ENCODE measurements at regions not wholly inside any gene's neighbourhood (a gene's known extent, or its start where the extent isn't known, plus 50 kb on each side); places are given as distances from the start of the nearest gene placed in this dataset.

DNA sequence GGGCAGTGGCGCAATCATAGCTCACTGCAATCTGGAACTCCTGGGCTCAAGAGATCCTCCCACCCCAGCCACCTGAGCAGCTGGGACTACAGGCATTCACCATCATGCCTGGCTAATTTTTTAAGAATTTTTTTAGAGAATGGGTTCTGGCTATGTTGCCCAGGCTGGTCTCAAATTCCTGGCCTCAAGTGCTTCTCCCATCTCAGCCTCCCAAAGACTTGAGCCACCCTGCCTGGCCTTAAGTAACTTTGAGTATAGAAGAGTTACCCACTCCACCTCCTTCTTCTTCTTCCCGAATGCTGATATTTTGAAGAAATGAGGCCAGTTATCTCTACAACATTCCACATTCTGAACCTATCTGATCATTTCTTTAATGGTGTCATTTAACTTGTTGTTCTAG is 72.4 kb upstream of the WWC2 start:
- TF ChIP-seq CTCF (IDR thresholded peaks at IDR 0.05 in 2 of 3, conservative IDR thresholded peaks at IDR 0.05 in 1 of 3; ENCODE audit: insufficient read depth in 2 of 3, low read depth in 1 of 3, low read length in 3 of 3) = no peak
- TF ChIP-seq STAT6 (CRISPR knock-in tag; IDR thresholded peaks at IDR 0.05) = no peak
- no peak for TF ChIP-seq RAD21 (CRISPR knock-in tag; conservative IDR thresholded peaks at IDR 0.05 in 1 of 2, IDR thresholded peaks at IDR 0.05 in 1 of 2)
- TF ChIP-seq FOXJ3 (CRISPR knock-in tag; IDR thresholded peaks at IDR 0.05) = no peak
- TF ChIP-seq ZNF780A (CRISPR knock-in tag; IDR thresholded peaks at IDR 0.05) = no peak
- no peak for TF ChIP-seq NFRKB (IDR thresholded peaks at IDR 0.05; ENCODE audit: low read depth)
- no peak for TF ChIP-seq MAFG (tag; conservative IDR thresholded peaks at IDR 0.05)
- TF ChIP-seq DDX20 (tag; IDR thresholded peaks at IDR 0.05; ENCODE audit: low read depth) = no peak
- no peak for TF ChIP-seq CBX2 (IDR thresholded peaks at IDR 0.05; ENCODE audit: insufficient read depth, low read length, poor library complexity, severe bottlenecking)
- TF ChIP-seq TCF7 (IDR thresholded peaks at IDR 0.05; ENCODE audit: borderline replicate concordance) = no peak
- TF ChIP-seq HMGXB4 (CRISPR knock-in tag; IDR thresholded peaks at IDR 0.05) = no peak

Data from K562 (cell line).